Left ventricle myocardium inferior (tissue), 1 donor: ENCODE measurements at regions not wholly inside any gene's neighbourhood (a gene's known extent, or its start where the extent isn't known, plus 50 kb on each side); places are given as distances from the start of the nearest gene placed in this dataset.

Experiments
- DNase-seq: peaks from one replicate; pipeline ENCODE4 v3.0.0-alpha.2; 2020
- H3K27ac ChIP-seq: fragments of 200-600 bp; replicated peaks from 2 replicates; pipeline ENCODE4 v1.8.0; 2021
- H3K27me3 ChIP-seq: fragments of 200-600 bp; 2 replicates; pipeline ENCODE4 v1.8.0; 2021; ENCODE audit warnings: low read depth
- H3K36me3 ChIP-seq: fragments of 200-600 bp; 2 replicates; pipeline ENCODE4 v1.8.0; 2021
- H3K4me1 ChIP-seq: fragments of 200-600 bp; 2 replicates; pipeline ENCODE4 v1.8.0; 2021
- H3K4me3 ChIP-seq: fragments of 200-600 bp; 2 replicates; pipeline ENCODE4 v1.8.0; 2021; ENCODE audit warnings: mild to moderate bottlenecking, moderate library complexity
- H3K9me3 ChIP-seq: fragments of 200-600 bp; replicated peaks from 2 replicates; pipeline ENCODE4 v1.8.0; 2021
- CTCF ChIP-seq: fragments of 200-600 bp; IDR thresholded peaks from 2 replicates; pipeline ENCODE4 v1.8.0; 2021; ENCODE audit warnings: antibody characterized with exemption, mild to moderate bottlenecking, borderline replicate concordance
- intact Hi-C: fragments of 100-400 bp; cut with micrococcal nuclease; formaldehyde crosslinking; loops from one replicate; pipeline ENCODE4 v1.11.0; 2022
- donor health status: DM: no; HTN: yes; CAD: no; lungs with severe emphysema.

DNA sequence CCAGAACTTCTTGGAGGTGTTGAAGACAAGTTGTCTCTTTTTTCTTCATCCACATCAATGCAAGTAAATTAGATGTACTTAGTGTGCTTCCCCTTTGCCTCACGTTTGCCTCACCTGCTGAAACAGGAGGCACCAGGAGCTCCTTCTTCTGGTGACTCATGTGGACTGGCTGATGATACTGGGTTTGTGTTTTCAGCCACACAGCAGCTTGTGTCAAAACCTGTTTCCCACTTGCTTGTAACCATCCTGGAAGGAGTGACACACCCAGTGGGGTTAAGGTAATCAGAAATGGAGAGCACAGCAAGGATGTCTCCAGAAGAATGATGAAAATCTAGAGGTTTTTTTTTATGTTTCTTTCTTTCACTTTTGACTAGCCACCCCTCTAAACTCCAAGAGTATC is 143.3 kb upstream of the RBMS3 start:
- TF ChIP-seq CTCF: no peak
- intact Hi-C loops: no loop called here

DNA sequence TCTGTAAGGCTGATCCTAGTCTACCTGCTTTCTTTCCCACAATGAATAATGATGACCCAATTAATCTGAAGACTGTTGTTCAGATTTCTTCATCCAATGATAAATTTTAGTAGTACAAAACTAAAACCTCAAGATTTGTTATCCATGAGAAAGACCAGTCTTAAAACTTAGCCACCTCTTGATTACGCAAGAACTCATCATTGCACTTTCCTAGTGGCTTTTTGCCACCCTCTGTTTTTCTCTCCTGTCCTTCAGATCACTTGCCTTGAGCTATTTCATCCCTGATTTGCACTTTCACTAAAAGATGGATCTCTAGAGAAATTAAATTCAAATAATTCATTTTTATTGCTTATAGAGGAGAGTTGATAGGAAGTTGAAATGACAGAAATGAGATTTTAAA is 142.7 kb upstream of the RBMS3 start:
- Histone ChIP-seq H3K27ac (no peak overlapping the region), H3K4me3 (no peak overlapping the region), H3K36me3 (no peaks in the 10 kb centered on the region), H3K9me3 (no peaks in the 10 kb centered on the region), H3K4me1 (peaks cover 6% of the 10 kb centered on the region), H3K27me3 (no peaks in the 10 kb centered on the region)
- no peak for DNase-seq
- intact Hi-C loops: no loop called here
- no peak for TF ChIP-seq CTCF

More for the DNA sequence above, 143.3 kb upstream of the RBMS3 start:
- Histone ChIP-seq H3K4me1 (peaks cover 6% of the 10 kb centered on the region), H3K4me3 (no peak overlapping the region), H3K27me3 (no peaks in the 10 kb centered on the region), H3K36me3 (no peaks in the 10 kb centered on the region), H3K9me3 (no peaks in the 10 kb centered on the region), H3K27ac (no peak overlapping the region)
- no peak for DNase-seq

GRCh38 chr3:29140666-29141065 is 140.2 kb upstream of the RBMS3 start:
- H3K27ac ChIP-seq: peak overlapping the region; percentile 27
- no peak for DNase-seq
- intact Hi-C loops: loop anchor here (10.0 kb wide), 2 partner anchors 134 to 624 kb away; no protein-coding TSS in a partner anchor

DNA sequence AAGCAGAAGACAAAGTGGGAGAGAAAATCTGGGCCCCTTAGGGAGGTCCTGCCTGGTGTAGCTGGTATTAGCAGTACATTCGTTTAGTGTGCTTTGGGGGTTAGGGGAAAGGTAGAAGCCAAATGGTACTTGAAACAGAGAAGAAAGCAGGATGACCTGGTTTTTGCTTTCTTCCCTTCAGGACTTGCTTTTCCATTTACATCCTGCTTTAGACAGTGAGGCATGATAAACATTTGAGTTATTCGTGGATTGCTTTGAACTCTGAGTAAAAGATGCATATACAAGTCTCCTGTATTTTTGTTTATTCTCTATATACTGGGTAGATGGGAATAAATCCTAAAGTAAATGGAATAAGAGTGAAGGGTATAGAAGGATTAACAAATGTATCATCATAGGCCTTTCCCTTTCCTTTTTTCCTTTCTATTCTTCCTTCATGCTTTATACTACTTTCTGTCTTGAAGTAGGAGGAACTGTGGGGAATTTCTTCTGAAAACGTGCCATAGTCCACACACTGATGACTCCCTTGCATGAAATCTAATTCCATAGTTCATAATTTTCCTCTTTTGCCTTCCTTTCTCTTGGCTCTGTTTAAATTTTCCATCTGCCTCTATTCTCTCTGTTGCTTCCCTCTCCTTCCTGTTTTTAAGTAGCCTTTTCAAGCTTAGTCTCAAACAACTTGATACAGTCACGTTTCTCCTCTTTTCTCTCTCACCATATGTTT is 139.5 kb upstream of the RBMS3 start:
- Histone ChIP-seq H3K9me3 (no peaks in the 10 kb centered on the region), H3K27ac (peak overlapping the region; percentile 27), H3K27me3 (no peaks in the 10 kb centered on the region), H3K36me3 (no peaks in the 10 kb centered on the region), H3K4me3 (no peak overlapping the region), H3K4me1 (peaks cover 19% of the 10 kb centered on the region)
- intact Hi-C loops: loop anchor here (10.0 kb wide), 2 partner anchors 133 to 623 kb away; no protein-coding TSS in a partner anchor
- no peak for TF ChIP-seq CTCF
- no peak for DNase-seq

More at GRCh38 chr3:29140666-29141065, 140.2 kb upstream of the RBMS3 start:
- peaks cover 19% of the 10 kb centered on the region for H3K4me1 ChIP-seq
- H3K27me3 ChIP-seq: no peaks in the 10 kb centered on the region
- H3K36me3 ChIP-seq: no peaks in the 10 kb centered on the region
- H3K9me3 ChIP-seq: no peaks in the 10 kb centered on the region
- H3K4me3 ChIP-seq: no peak overlapping the region
- no peak for TF ChIP-seq CTCF

GRCh38 chr3:29141918-29142275 is 139.0 kb upstream of the RBMS3 start:
- Histone ChIP-seq H3K9me3 (no peaks in the 10 kb centered on the region), H3K4me3 (no peak overlapping the region), H3K27ac (peak overlapping the region; percentile 27), H3K4me1 (peaks cover 19% of the 10 kb centered on the region), H3K36me3 (no peaks in the 10 kb centered on the region), H3K27me3 (no peaks in the 10 kb centered on the region)
- intact Hi-C loops: loop anchor here (10.0 kb wide), 2 partner anchors 133 to 623 kb away; no protein-coding TSS in a partner anchor
- DNase-seq: no peak
- no peak for TF ChIP-seq CTCF
